SK-N-SH treated with all-trans-retinoic acid at 6 μM for 48 hours (cell line): ENCODE measurements at regions not wholly inside any gene's neighbourhood (a gene's known extent, or its start where the extent isn't known, plus 50 kb on each side); places are given as distances from the start of the nearest gene placed in this dataset.

ENCODE experiments used
- ARNTL ChIP-seq: fragments of 450-650 bp; formaldehyde crosslinking; IDR thresholded peaks from 2 replicates; pipeline ENCODE4 v1.5.0; 2020; ENCODE audit warnings: low read depth, mild to moderate bottlenecking, moderate library complexity, borderline replicate concordance
- CREB5 ChIP-seq: fragments of 250-450 bp; sonication (Bioruptor Pico); IDR thresholded peaks from 2 replicates; pipeline ENCODE4 v1.5.1; 2020; ENCODE audit warnings: low read depth, mild to moderate bottlenecking, moderate library complexity
- ISL1 ChIP-seq: fragments of 250-450 bp; sonication (Bioruptor Pico); IDR thresholded peaks from 2 replicates; pipeline ENCODE4 v2.1.2; 2022; ENCODE audit warnings: mild to moderate bottlenecking, moderate library complexity
- PATZ1 ChIP-seq: fragments of 250-450 bp; sonication (Bioruptor Pico); IDR thresholded peaks from 2 replicates; pipeline ENCODE4 v1.8.0; 2020; ENCODE audit warnings: mild to moderate bottlenecking, moderate library complexity, borderline replicate concordance
- POU6F1 ChIP-seq: fragments of 250-450 bp; sonication (Bioruptor Pico); IDR thresholded peaks from 2 replicates; pipeline ENCODE4 v1.8.0; 2021; ENCODE audit warnings: low read depth, mild to moderate bottlenecking, moderate library complexity, borderline replicate concordance
- RARB ChIP-seq: fragments of 250-450 bp; sonication (Bioruptor Pico); IDR thresholded peaks from 2 replicates; pipeline ENCODE4 v1.8.0; 2021; ENCODE audit warnings: mild to moderate bottlenecking, moderate library complexity
- SNAI2 ChIP-seq: fragments of 250-450 bp; sonication (Bioruptor Pico); IDR thresholded peaks from 2 replicates; pipeline ENCODE4 v1.5.0; 2020; ENCODE audit warnings: mild to moderate bottlenecking, moderate library complexity
- ZFP3 ChIP-seq: fragments of 250-450 bp; sonication (Bioruptor Pico); IDR thresholded peaks from 2 replicates; pipeline ENCODE4 v1.5.0; 2020; ENCODE audit warnings: mild to moderate bottlenecking, moderate library complexity
- ZFP30 ChIP-seq: fragments of 450-650 bp; formaldehyde crosslinking; IDR thresholded peaks from 2 replicates; pipeline ENCODE4 v1.5.0; 2022; ENCODE audit warnings: mild to moderate bottlenecking, moderate library complexity
- ZNF565 ChIP-seq: fragments of 450-650 bp; formaldehyde crosslinking; conservative IDR thresholded peaks from 2 replicates; pipeline ENCODE4 v1.5.0; 2020; ENCODE audit warnings: low read depth, mild to moderate bottlenecking, moderate library complexity
- ZNF70 ChIP-seq: fragments of 450-650 bp; formaldehyde crosslinking; IDR thresholded peaks from 2 replicates; pipeline ENCODE4 v1.5.0; 2020; ENCODE audit warnings: mild to moderate bottlenecking, moderate library complexity

- TF ChIP-seq POU6F1 (CRISPR knock-in tag): no peak
- TF ChIP-seq ZFP30 (CRISPR knock-in tag): no peak
- TF ChIP-seq ZNF565 (CRISPR knock-in tag): no peak
- TF ChIP-seq PATZ1 (CRISPR knock-in tag): no peak
- TF ChIP-seq ZFP3 (CRISPR knock-in tag): no peak
- TF ChIP-seq CREB5 (CRISPR knock-in tag): no peak
- TF ChIP-seq ISL1 (CRISPR knock-in tag): no peak
- no peak for TF ChIP-seq ZNF70 (CRISPR knock-in tag)
- TF ChIP-seq RARB (CRISPR knock-in tag): no peak
- TF ChIP-seq SNAI2 (CRISPR knock-in tag): no peak
- no peak for TF ChIP-seq ARNTL (CRISPR knock-in tag)
Measured at GRCh38 chr9:120156376-120156775, 423.6 kb downstream of the CDK5RAP2 start.
